Tibial nerve (tissue), 4 donors: ENCODE measurements at regions not wholly inside any gene's neighbourhood (a gene's known extent, or its start where the extent isn't known, plus 50 kb on each side); places are given as distances from the start of the nearest gene placed in this dataset.

ENCODE experiments used
- DNase-seq, 2 donors: peaks; one replicate each; pipeline ENCODE4 v3.0.0-alpha.2; 2019; ENCODE audit warnings: low spot score in 2 of 2
- H3K27ac ChIP-seq, 4 donors: fragments of 200-600 bp; sonication (generic) in 3 of 4; one replicate each; pipeline ENCODE4 v1.5.1; 2017 to 2019; ENCODE audit warnings: mild to moderate bottlenecking in 1 of 4
- H3K27me3 ChIP-seq, 2 donors: fragments of 200-600 bp; sonication (generic) in 1 of 2; one replicate each; pipeline versions ENCODE4 v1.5.1 to v1.6.0; 2017 to 2019
- H3K36me3 ChIP-seq, 3 donors: fragments of 200-600 bp; sonication (generic); one replicate each; pipeline ENCODE4 v1.5.1; 2018 to 2019
- H3K4me1 ChIP-seq, 4 donors: fragments of 200-600 bp; sonication (generic) in 3 of 4; one replicate each; pipeline ENCODE4 v1.5.1; 2017 to 2019
- H3K4me3 ChIP-seq, 4 donors: fragments of 200-600 bp; sonication (generic) in 3 of 4; one replicate each; pipeline ENCODE4 v1.5.1; 2017 to 2019; ENCODE audit warnings: mild to moderate bottlenecking in 1 of 4, moderate library complexity in 1 of 4
- H3K9me3 ChIP-seq, 4 donors: fragments of 200-600 bp; sonication (generic) in 3 of 4; one replicate each; pipeline ENCODE4 v1.5.1; 2017 to 2019
- EP300 ChIP-seq, 2 donors: sonication (generic); formaldehyde crosslinking; IDR thresholded peaks; one replicate each; pipeline ENCODE4 v1.6.1; 2017; ENCODE audit warnings: antibody characterized with exemption in 2 of 2, mild to moderate bottlenecking in 1 of 2
- POLR2A ChIP-seq, 2 donors: fragments of 450-650 bp; IDR thresholded peaks; one replicate each; pipeline ENCODE4 v1.6.1; 2017; ENCODE audit warnings: antibody characterized with exemption in 2 of 2, mild to moderate bottlenecking in 2 of 2, moderate library complexity in 2 of 2
- WGBS, 2 donors: methylation state at CpG; one replicate each; pipeline ENCODE4 v1.1.5; 2018; 5-methylcytosine and 5-hydroxymethylcytosine counted together
- TF ChIP-seq, protein P1 (sequence below), 5 experiments: fragments of 200-600 bp in 3 of 5; fragments of 450-650 bp in 2 of 5; sonication (generic) in 3 of 5; IDR thresholded peaks; one replicate each; pipeline ENCODE4 v1.5.1; 2016 to 2019; ENCODE audit warnings: antibody characterized with exemption in 5 of 5, mild to moderate bottlenecking in 3 of 5, moderate library complexity in 2 of 5

DNA sequence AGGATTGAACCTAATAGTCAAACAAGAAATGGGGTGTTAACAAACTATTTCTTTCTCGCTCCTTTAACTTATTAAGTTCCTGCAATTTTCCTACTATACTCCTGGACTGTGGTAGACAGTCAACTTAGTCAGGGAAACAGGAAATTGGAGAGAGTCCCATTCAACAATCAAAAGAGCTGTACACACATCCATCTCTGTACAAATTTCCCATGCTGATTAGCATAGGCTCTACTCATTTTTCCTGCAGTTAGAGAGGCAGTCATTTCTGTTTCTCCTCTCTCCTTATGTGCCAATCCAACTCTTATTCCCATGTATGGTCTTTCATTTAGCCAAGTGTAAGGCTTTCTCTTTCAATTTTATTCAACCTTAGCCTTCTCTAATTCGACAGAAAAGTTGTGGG is 1168.5 kb upstream of the FLRT2 start:
- TF ChIP-seq, protein P1, sequence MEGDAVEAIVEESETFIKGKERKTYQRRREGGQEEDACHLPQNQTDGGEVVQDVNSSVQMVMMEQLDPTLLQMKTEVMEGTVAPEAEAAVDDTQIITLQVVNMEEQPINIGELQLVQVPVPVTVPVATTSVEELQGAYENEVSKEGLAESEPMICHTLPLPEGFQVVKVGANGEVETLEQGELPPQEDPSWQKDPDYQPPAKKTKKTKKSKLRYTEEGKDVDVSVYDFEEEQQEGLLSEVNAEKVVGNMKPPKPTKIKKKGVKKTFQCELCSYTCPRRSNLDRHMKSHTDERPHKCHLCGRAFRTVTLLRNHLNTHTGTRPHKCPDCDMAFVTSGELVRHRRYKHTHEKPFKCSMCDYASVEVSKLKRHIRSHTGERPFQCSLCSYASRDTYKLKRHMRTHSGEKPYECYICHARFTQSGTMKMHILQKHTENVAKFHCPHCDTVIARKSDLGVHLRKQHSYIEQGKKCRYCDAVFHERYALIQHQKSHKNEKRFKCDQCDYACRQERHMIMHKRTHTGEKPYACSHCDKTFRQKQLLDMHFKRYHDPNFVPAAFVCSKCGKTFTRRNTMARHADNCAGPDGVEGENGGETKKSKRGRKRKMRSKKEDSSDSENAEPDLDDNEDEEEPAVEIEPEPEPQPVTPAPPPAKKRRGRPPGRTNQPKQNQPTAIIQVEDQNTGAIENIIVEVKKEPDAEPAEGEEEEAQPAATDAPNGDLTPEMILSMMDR (IDR thresholded peaks at IDR 0.05): no peak
- TF ChIP-seq EP300 (IDR thresholded peaks at IDR 0.05) (no peak), POLR2A (IDR thresholded peaks at IDR 0.05) (no peak)
- no peak overlapping the region for H3K27ac ChIP-seq
- WGBS, 2 donors: 66 to 68% methylated on average over 2 of the region's 2 CpGs
- no peaks in the 10 kb centered on the region for H3K36me3 ChIP-seq
- H3K9me3 ChIP-seq: peaks cover 0 to 6% (median 0%) of the 10 kb centered on the region in 4 donors
- no peak overlapping the region for H3K4me3 ChIP-seq
- no peaks in the 10 kb centered on the region for H3K4me1 ChIP-seq
- DNase-seq: no peak
- no peaks in the 10 kb centered on the region for H3K27me3 ChIP-seq

GRCh38 chr14:84375235-84375634 is 1154.7 kb upstream of the FLRT2 start:
- no peak overlapping the region for H3K4me3 ChIP-seq
- H3K4me1 ChIP-seq: no peaks in the 10 kb centered on the region
- H3K9me3 ChIP-seq: no peaks in the 10 kb centered on the region
- DNase-seq: no peak
- H3K27me3 ChIP-seq: no peaks in the 10 kb centered on the region
- no peaks in the 10 kb centered on the region for H3K36me3 ChIP-seq
- no peak for TF ChIP-seq EP300 (IDR thresholded peaks at IDR 0.05)
- TF ChIP-seq, protein P1 (IDR thresholded peaks at IDR 0.05): no peak
- TF ChIP-seq POLR2A (IDR thresholded peaks at IDR 0.05): no peak
- H3K27ac ChIP-seq: no peak overlapping the region

DNA sequence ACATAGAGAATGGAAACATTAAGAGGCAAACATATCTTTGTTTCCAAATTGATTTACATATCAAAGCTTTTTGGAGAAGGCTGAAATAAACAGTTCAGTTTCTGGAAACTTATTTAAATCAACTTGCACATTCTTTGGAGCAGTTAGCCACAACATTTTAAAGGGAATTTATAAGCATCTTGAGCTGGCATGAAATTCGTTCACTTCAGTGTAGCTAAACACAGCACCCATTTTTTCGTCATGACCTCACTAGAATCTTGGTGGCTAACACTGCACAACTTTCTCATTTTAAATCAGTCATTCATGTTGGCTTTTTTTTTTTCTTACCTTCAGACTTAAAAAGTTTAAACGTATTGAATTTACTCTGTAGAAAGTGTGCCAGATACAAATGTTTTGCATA is 1139.9 kb upstream of the FLRT2 start:
- Histone ChIP-seq H3K36me3 (no peaks in the 10 kb centered on the region), H3K27me3 (no peaks in the 10 kb centered on the region), H3K9me3 (peaks cover 0 to 5% (median 2%) of the 10 kb centered on the region in 4 donors), H3K27ac (no peak overlapping the region), H3K4me1 (no peaks in the 10 kb centered on the region), H3K4me3 (no peak overlapping the region)
- 75 to 81% methylated on average over 3 of the region's 3 CpGs for WGBS, 2 donors
- TF ChIP-seq, protein P1 (IDR thresholded peaks at IDR 0.05): no peak
- TF ChIP-seq POLR2A (IDR thresholded peaks at IDR 0.05) (no peak), EP300 (IDR thresholded peaks at IDR 0.05) (no peak)
- no peak for DNase-seq

- Histone ChIP-seq H3K9me3 (peaks cover 0 to 3% (median 0%) of the 10 kb centered on the region in 4 donors), H3K27ac (no peak overlapping the region), H3K4me1 (no peaks in the 10 kb centered on the region), H3K4me3 (no peak overlapping the region), H3K36me3 (no peaks in the 10 kb centered on the region), H3K27me3 (no peaks in the 10 kb centered on the region)
- 87 to 89% methylated on average over 3 of the region's 3 CpGs for WGBS, 2 donors
- no peak for DNase-seq
- no peak for TF ChIP-seq POLR2A (IDR thresholded peaks at IDR 0.05)
- TF ChIP-seq EP300 (IDR thresholded peaks at IDR 0.05): no peak
- TF ChIP-seq, protein P1 (IDR thresholded peaks at IDR 0.05): no peak
Measured at GRCh38 chr14:84397631-84398030, 1132.3 kb upstream of the FLRT2 start.

DNA sequence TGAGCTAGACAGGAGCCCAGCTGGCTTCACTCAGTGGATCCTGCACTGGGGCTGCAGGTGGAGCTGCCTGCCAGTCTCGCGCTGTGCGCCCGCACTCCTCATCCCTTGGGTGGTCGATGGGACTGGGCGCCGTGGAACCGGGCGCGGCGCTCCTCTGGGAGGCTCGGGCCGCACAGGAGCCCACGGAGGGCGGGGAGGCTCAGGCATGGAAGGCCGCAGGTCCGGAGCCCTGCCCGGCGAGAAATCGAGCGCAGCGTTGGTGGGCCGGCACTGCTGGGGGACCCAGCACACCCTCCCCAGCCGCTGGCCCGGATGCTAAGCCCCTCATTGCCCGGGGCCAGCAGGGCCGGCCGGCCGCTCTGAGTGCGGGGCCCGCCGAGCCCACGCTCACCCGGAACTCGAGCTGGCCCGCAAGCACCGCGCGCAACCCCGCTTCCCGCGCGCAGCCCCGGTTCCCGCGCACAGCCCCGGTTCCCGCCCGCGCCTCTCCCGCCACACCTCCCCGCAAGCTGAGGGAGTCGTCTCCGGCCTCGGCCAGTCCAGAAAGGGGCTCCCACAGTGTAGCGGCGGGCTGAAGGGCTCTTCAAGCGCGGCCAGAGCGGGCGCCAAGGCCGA is 1130.5 kb upstream of the FLRT2 start:
- DNase-seq: no peak
- 98% methylated on average over 44 to 47 of the region's 62 CpGs for WGBS, 2 donors
- Histone ChIP-seq H3K27ac (no peak overlapping the region), H3K4me1 (no peaks in the 10 kb centered on the region), H3K27me3 (no peaks in the 10 kb centered on the region), H3K4me3 (no peak overlapping the region), H3K9me3 (peaks cover 0 to 3% (median 0%) of the 10 kb centered on the region in 4 donors), H3K36me3 (no peaks in the 10 kb centered on the region)
- TF ChIP-seq POLR2A (IDR thresholded peaks at IDR 0.05): no peak
- TF ChIP-seq, protein P1 (IDR thresholded peaks at IDR 0.05): no peak
- TF ChIP-seq EP300 (IDR thresholded peaks at IDR 0.05): no peak
